Fibroblast of pulmonary artery (primary cell): ENCODE measurements at regions not wholly inside any gene's neighbourhood (a gene's known extent, or its start where the extent isn't known, plus 50 kb on each side); places are given as distances from the start of the nearest gene placed in this dataset.
"Not testable (repeated sequence)": the region's sequence is repeated elsewhere in the genome, so short reads cannot be mapped to it uniquely, and the experiment has no call there.

Experiments used
- DNase-seq: peaks from one replicate; pipeline ENCODE4 v3.0.0-alpha.2; 2010; ENCODE audit warnings: low read depth
- H3K4me3 ChIP-seq: replicated peaks from 2 replicates; pipeline ENCODE4 v1.5.1; 2011; ENCODE audit warnings: low read depth, mild to moderate bottlenecking, control low read depth, low read length, moderate library complexity
- CTCF ChIP-seq: IDR thresholded peaks from 2 replicates; pipeline ENCODE4 v1.5.1; 2011; ENCODE audit warnings: mild to moderate bottlenecking, control low read depth, low read length, inconsistent platforms; ENCODE audit errors: missing control alignments

GRCh38 chr11:121368364-121369240 is 76.0 kb downstream of the SC5D start:
- DNase-seq, result no peak
- TF ChIP-seq CTCF, result no peak
- H3K4me3 ChIP-seq, result no peak overlapping the region

GRCh38 chr11:121369366-121369765 is 76.8 kb downstream of the SC5D start:
- no peak overlapping the region for H3K4me3 ChIP-seq
- no peak for DNase-seq
- TF ChIP-seq CTCF, result no peak

- TF ChIP-seq CTCF, result no peak
- DNase-seq, result no peak
- no peak overlapping the region for H3K4me3 ChIP-seq
Measured at GRCh38 chr11:121372028-121372427, 79.5 kb downstream of the SC5D start.

- DNase-seq, result no peak
- TF ChIP-seq CTCF, result no peak
- H3K4me3 ChIP-seq, result no peak overlapping the region
Measured at GRCh38 chr11:121372671-121373429, 79.3 kb upstream of the SORL1 start.

GRCh38 chr11:121374286-121374985 is 77.7 kb upstream of the SORL1 start:
- DNase-seq, result no peak
- no peak overlapping the region for H3K4me3 ChIP-seq
- no peak for TF ChIP-seq CTCF

GRCh38 chr11:121376130-121376529 is 76.0 kb upstream of the SORL1 start:
- no peak for TF ChIP-seq CTCF
- no peak overlapping the region for H3K4me3 ChIP-seq
- DNase-seq, result no peak

GRCh38 chr11:121379145-121379810 is 72.8 kb upstream of the SORL1 start:
- DNase-seq, H3K4me3 ChIP-seq: not testable (repeated sequence)
